H9 (cell line): ENCODE measurements at regions not wholly inside any gene's neighbourhood (a gene's known extent, or its start where the extent isn't known, plus 50 kb on each side); places are given as distances from the start of the nearest gene placed in this dataset.
"Not testable (repeated sequence)": the region's sequence is repeated elsewhere in the genome, so short reads cannot be mapped to it uniquely, and the experiment has no call there.

Source experiments
- DNase-seq: peaks from one replicate; pipeline ENCODE4 v3.0.0-alpha.2; 2017
- H2AFZ ChIP-seq: one replicate; pipeline ENCODE4 v1.6.1; 2013; ENCODE audit warnings: mild to moderate bottlenecking, low read length, control low read depth, moderate library complexity
- H2AK5ac ChIP-seq: 2 replicates; pipeline ENCODE4 v1.6.1; 2013; ENCODE audit warnings: low read length, control low read depth, mixed read lengths; ENCODE audit not compliant: insufficient read length
- H2BK120ac ChIP-seq: one replicate; pipeline ENCODE4 v1.6.1; 2013; ENCODE audit warnings: low read depth, mild to moderate bottlenecking, low read length, control low read depth, inconsistent platforms; ENCODE audit not compliant: poor library complexity, severe bottlenecking
- H2BK12ac ChIP-seq: 2 replicates; pipeline ENCODE4 v1.6.1; 2013; ENCODE audit warnings: low read length, control low read depth, mixed read lengths, low read depth; ENCODE audit not compliant: insufficient read length
- H2BK15ac ChIP-seq: 2 replicates; pipeline ENCODE4 v1.6.1; 2013; ENCODE audit warnings: low read depth, low read length, control low read depth
- H2BK20ac ChIP-seq: one replicate; pipeline ENCODE4 v1.6.1; 2013; ENCODE audit warnings: low read depth, mild to moderate bottlenecking, low read length, control low read depth, inconsistent platforms; ENCODE audit not compliant: poor library complexity, severe bottlenecking
- H2BK5ac ChIP-seq: 2 replicates; pipeline ENCODE4 v1.6.1; 2013; ENCODE audit warnings: low read length, control low read depth, mixed read lengths; ENCODE audit not compliant: insufficient read length
- H3K14ac ChIP-seq: 2 replicates; pipeline ENCODE4 v1.6.1; 2013; ENCODE audit warnings: low read length, control low read depth; ENCODE audit not compliant: insufficient read depth
- H3K18ac ChIP-seq: 2 replicates; pipeline ENCODE4 v1.6.1; 2013; ENCODE audit warnings: low read depth, mild to moderate bottlenecking, mixed read lengths, low read length, control low read depth; ENCODE audit not compliant: insufficient read length
- H3K23ac ChIP-seq: 2 replicates; pipeline ENCODE4 v1.6.1; 2013; ENCODE audit warnings: low read length, control low read depth, mixed read lengths, low read depth; ENCODE audit not compliant: insufficient read length
- H3K23me2 ChIP-seq: 2 replicates; pipeline ENCODE4 v1.6.1; 2013; ENCODE audit warnings: low read depth, mild to moderate bottlenecking, mixed read lengths, low read length, control low read depth; ENCODE audit not compliant: insufficient read length, poor library complexity, severe bottlenecking
- H3K27ac ChIP-seq: 2 replicates; pipeline ENCODE4 v1.5.1; 2013; ENCODE audit warnings: low read length, control low read depth, mixed read lengths, low read depth; ENCODE audit not compliant: insufficient read length
- H3K27me3 ChIP-seq: 2 replicates; pipeline ENCODE4 v1.6.1; 2013; ENCODE audit warnings: low read length, control low read depth, inconsistent platforms; ENCODE audit not compliant: insufficient read depth
- H3K4ac ChIP-seq: 2 replicates; pipeline ENCODE4 v1.6.1; 2013; ENCODE audit warnings: low read depth, mild to moderate bottlenecking, control low read depth, inconsistent platforms, low read length, moderate library complexity
- H3K4me1 ChIP-seq: 2 replicates; pipeline ENCODE4 v1.6.1; 2013; ENCODE audit warnings: low read length, control low read depth, inconsistent platforms; ENCODE audit not compliant: insufficient read depth
- H3K4me2 ChIP-seq: 2 replicates; pipeline ENCODE4 v1.6.1; 2013; ENCODE audit warnings: low read length, control low read depth, mixed read lengths; ENCODE audit not compliant: insufficient read length, insufficient read depth
- H3K56ac ChIP-seq: 2 replicates; pipeline ENCODE4 v1.6.1; 2013; ENCODE audit warnings: low read depth, mild to moderate bottlenecking, mixed read lengths, low read length, control low read depth; ENCODE audit not compliant: insufficient read length
- H3K79me1 ChIP-seq: 2 replicates; pipeline ENCODE4 v1.6.1; 2013; ENCODE audit warnings: low read depth, mild to moderate bottlenecking, moderate library complexity, low read length, control low read depth, inconsistent platforms; ENCODE audit not compliant: insufficient read depth, poor library complexity, severe bottlenecking
- H3K79me2 ChIP-seq: 2 replicates; pipeline ENCODE4 v1.6.1; 2013; ENCODE audit warnings: low read length, control low read depth, inconsistent platforms; ENCODE audit not compliant: insufficient read depth
- H3K9ac ChIP-seq: 2 replicates; pipeline ENCODE4 v1.6.1; 2013; ENCODE audit warnings: low read length, control low read depth, mixed read lengths; ENCODE audit not compliant: insufficient read length; ENCODE audit errors: extremely low read depth
- H3K9me3 ChIP-seq: one replicate; pipeline ENCODE4 v1.6.1; 2013; ENCODE audit warnings: low read depth, low read length, inconsistent platforms; ENCODE audit not compliant: control insufficient read depth
- H3T11ph ChIP-seq: one replicate; pipeline ENCODE4 v1.6.1; 2013; ENCODE audit warnings: mild to moderate bottlenecking, low read length, control low read depth, inconsistent platforms
- H4K20me1 ChIP-seq: one replicate; pipeline ENCODE4 v1.6.1; 2013; ENCODE audit not compliant: control insufficient read depth, insufficient read length, insufficient read depth
- H4K5ac ChIP-seq: 2 replicates; pipeline ENCODE4 v1.6.1; 2013; ENCODE audit warnings: low read depth, mild to moderate bottlenecking, mixed read lengths, low read length, control low read depth; ENCODE audit not compliant: insufficient read length
- H4K8ac ChIP-seq: replicated peaks from 2 replicates; pipeline ENCODE4 v1.6.1; 2013; ENCODE audit warnings: low read length, control low read depth, mixed read lengths, low read depth; ENCODE audit not compliant: insufficient read length
- H4K91ac ChIP-seq: 2 replicates; pipeline ENCODE4 v1.6.1; 2013; ENCODE audit warnings: low read depth, mild to moderate bottlenecking, moderate library complexity, mixed read lengths, low read length, control low read depth; ENCODE audit not compliant: insufficient read length
- H3K27ac Mint-ChIP-seq, 3 experiments: 2 replicates in 2 of 3; 3 replicates in 1 of 3; pipeline ENCODE4 v1.8.0; 2020 to 2021; ENCODE audit warnings: mixed read lengths in 3 of 3, mild to moderate bottlenecking in 1 of 3, moderate library complexity in 1 of 3
- H3K27me3 Mint-ChIP-seq: 2 replicates; pipeline ENCODE4 v1.8.0; 2021; ENCODE audit warnings: low read depth, mild to moderate bottlenecking, moderate library complexity, mixed read lengths
- H3K36me3 Mint-ChIP-seq, 3 experiments: 2 replicates in 2 of 3; 3 replicates in 1 of 3; pipeline ENCODE4 v1.8.0; 2020 to 2021; ENCODE audit warnings: low read depth in 3 of 3, mixed read lengths in 3 of 3; ENCODE audit not compliant: insufficient read depth in 1 of 3
- H3K4me1 Mint-ChIP-seq, 2 experiments: 2 replicates each; pipeline ENCODE4 v1.8.0; 2020; ENCODE audit warnings: mixed read lengths in 2 of 2
- H3K4me3 Mint-ChIP-seq, 2 experiments: 2 replicates in 1 of 2; 3 replicates in 1 of 2; pipeline ENCODE4 v1.8.0; 2020 to 2021; ENCODE audit warnings: mild to moderate bottlenecking in 2 of 2, mixed read lengths in 2 of 2, moderate library complexity in 1 of 2
- H3K9me3 Mint-ChIP-seq, 2 experiments: 2 replicates in 1 of 2; 3 replicates in 1 of 2; pipeline ENCODE4 v1.8.0; 2020; ENCODE audit warnings: mild to moderate bottlenecking in 2 of 2, mixed read lengths in 2 of 2, moderate library complexity in 1 of 2
- WGBS: extraction: QIAGEN DNeasy Blood & Tissue Kit; methylation state at CpG from one replicate; pipeline ENCODE4 v1.1.7; 2013; ENCODE audit warnings: missing lambda C conversion rate, low lambda C conversion rate, mixed read lengths; ENCODE audit not compliant: insufficient read length; ENCODE audit errors: extremely low coverage; 5-methylcytosine and 5-hydroxymethylcytosine counted together

GRCh38 chr13:78117070-78117469 is 198.4 kb upstream of the EDNRB start:
- not testable (repeated sequence) for H3K27me3 ChIP-seq, H2BK120ac ChIP-seq, H3K27me3 Mint-ChIP-seq, DNase-seq, H3K27ac ChIP-seq, H3K23ac ChIP-seq, H3K79me1 ChIP-seq, H2BK5ac ChIP-seq, H3K56ac ChIP-seq, H2AFZ ChIP-seq, H4K8ac ChIP-seq, H2BK12ac ChIP-seq, H3T11ph ChIP-seq, H3K14ac ChIP-seq, H3K4me1 ChIP-seq, H4K91ac ChIP-seq, H3K79me2 ChIP-seq, H2BK15ac ChIP-seq, H3K23me2 ChIP-seq, H3K4me2 ChIP-seq, H3K4ac ChIP-seq, H4K5ac ChIP-seq, H3K18ac ChIP-seq, H3K4me3 Mint-ChIP-seq, H4K20me1 ChIP-seq, H3K27ac Mint-ChIP-seq, H2AK5ac ChIP-seq, H2BK20ac ChIP-seq, H3K9ac ChIP-seq, H3K9me3 ChIP-seq
- Mint-ChIP-seq H3K36me3 (peaks cover 5 to 19% (median 16%) of the 10 kb centered on the region in 3 experiments; a peak in 6 of 7 replicates), H3K4me1 (peaks cover 11% of the 10 kb centered on the region in 2 experiments), H3K9me3 (peaks cover 3 to 28% of the 10 kb centered on the region in 2 experiments; a peak in 4 of 5 replicates)
- WGBS, result no CpG with 5 or more reads among the region's 2 CpGs
